Stimulated activated memory B cell treated with anti-CD40 and anti-IgM and Interleukin-4, amounts not matched to agents 10 μg/mL and 1 μg/mL and 100 μg/mL, for 72 hours (primary cell): ENCODE measurements at regions not wholly inside any gene's neighbourhood (a gene's known extent, or its start where the extent isn't known, plus 50 kb on each side); places are given as distances from the start of the nearest gene placed in this dataset.
"Not testable (repeated sequence)": the region's sequence is repeated elsewhere in the genome, so short reads cannot be mapped to it uniquely, and the experiment has no call there.

Experiments
- ATAC-seq: fragments of 150-1000 bp; cut with Tn5 transposase; 2 replicates; pipeline ENCODE4 v1.10.0; 2021
- H3K27ac Mint-ChIP-seq: one replicate; pipeline ENCODE4 v1.8.0; 2022; ENCODE audit warnings: mild to moderate bottlenecking, mixed read lengths
- H3K27me3 Mint-ChIP-seq: one replicate; pipeline ENCODE4 v1.8.0; 2022; ENCODE audit warnings: mixed read lengths
- H3K36me3 Mint-ChIP-seq: one replicate; pipeline ENCODE4 v1.8.0; 2022; ENCODE audit warnings: mixed read lengths
- H3K4me1 Mint-ChIP-seq: one replicate; pipeline ENCODE4 v1.8.0; 2022; ENCODE audit warnings: mixed read lengths
- H3K4me3 Mint-ChIP-seq: one replicate; pipeline ENCODE4 v1.8.0; 2022; ENCODE audit warnings: mild to moderate bottlenecking, moderate library complexity, mixed read lengths
- H3K9me3 Mint-ChIP-seq: one replicate; pipeline ENCODE4 v1.8.0; 2022; ENCODE audit warnings: mixed read lengths

DNA sequence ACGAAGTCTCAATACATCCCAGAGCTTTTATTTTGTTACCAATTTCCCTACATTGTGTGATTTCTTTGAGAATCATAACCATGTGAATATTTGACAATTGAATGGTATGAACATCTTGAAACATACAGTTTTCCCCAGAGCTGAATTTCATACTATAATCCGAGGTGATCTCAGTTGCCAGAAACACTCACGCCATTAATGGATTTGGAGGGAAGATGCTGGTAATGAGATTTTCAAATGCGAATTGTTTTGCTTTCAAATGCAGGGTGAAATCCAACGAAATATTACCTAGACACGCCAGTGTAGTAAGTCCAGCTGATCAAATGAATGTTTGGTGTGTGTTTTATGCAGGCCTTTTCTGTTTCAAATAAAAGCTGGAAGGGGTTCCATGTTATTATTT, 277.8 kb upstream of the CDH5 start:
- Mint-ChIP-seq H3K27me3 (no peaks in the 10 kb centered on the region), H3K4me1 (no peaks in the 10 kb centered on the region), H3K36me3 (no peaks in the 10 kb centered on the region), H3K9me3 (peaks cover 8% of the 10 kb centered on the region), H3K27ac (no peak overlapping the region), H3K4me3 (no peak overlapping the region)
- no peak for ATAC-seq

DNA sequence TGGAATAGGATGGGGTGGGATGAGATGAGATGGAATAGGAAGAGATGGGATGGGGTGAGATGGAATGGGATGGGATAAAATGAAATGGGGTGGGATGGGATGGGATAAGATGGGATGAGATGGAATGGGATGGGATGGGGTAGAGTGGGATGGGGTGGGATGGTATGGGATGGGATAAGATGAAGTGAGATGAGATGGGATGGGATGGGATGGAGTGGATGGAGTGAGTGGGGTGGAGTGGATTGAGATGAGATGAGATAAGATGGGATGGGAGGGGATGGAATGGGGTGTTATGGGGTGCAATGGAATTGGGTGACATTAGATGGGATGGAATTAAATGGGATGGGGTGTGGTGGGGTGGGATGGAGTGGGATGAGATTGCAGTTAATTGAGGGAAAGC, 279.2 kb upstream of the CDH5 start:
- Mint-ChIP-seq H3K27ac (no peak overlapping the region), H3K27me3 (no peaks in the 10 kb centered on the region), H3K36me3 (no peaks in the 10 kb centered on the region), H3K9me3 (peaks cover 8% of the 10 kb centered on the region), H3K4me1 (no peaks in the 10 kb centered on the region), H3K4me3 (no peak overlapping the region)
- ATAC-seq = no peak

DNA sequence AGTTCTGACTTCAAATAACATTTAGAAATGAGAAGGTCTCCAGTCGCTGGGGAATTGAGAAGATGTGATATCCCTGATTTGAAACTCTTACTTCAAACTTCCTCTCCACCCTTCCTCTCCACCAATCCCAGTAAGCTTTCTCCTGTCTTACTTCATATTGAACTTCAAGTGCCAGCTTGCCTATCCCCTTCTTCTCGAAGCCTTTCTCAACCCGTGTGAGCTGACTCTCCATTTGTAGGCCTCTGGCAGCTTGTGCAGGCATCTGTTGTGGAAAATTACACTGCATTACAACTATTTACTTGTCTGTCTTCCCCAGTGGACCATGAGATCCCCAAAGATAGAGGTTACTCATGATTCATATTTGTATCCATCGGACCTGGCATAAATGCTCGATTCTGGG, 280.8 kb upstream of the CDH5 start:
- H3K36me3 Mint-ChIP-seq = no peaks in the 10 kb centered on the region
- H3K4me3 Mint-ChIP-seq = no peak overlapping the region
- no peaks in the 10 kb centered on the region for H3K4me1 Mint-ChIP-seq
- ATAC-seq = no peak
- no peaks in the 10 kb centered on the region for H3K27me3 Mint-ChIP-seq
- H3K9me3 Mint-ChIP-seq = peaks cover 8% of the 10 kb centered on the region
- no peak overlapping the region for H3K27ac Mint-ChIP-seq

DNA sequence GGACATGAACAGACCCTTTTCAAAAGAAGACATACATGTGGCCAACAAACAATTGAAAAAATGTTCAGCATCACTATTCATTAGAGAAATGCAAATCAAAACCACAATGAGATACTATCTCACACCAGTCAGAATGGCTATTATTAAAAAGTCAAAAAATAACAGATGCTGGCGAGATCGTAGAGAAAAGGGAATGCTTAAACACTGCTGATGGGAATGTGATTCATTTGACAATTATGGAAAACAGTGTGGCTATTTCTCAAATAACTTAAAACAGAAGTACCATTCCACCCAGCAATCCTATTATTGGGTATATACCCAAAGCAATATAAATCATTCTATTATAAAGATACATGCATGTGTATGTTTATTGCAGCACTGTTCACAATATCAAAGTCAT, 281.8 kb upstream of the CDH5 start:
- not testable (repeated sequence) for H3K4me1 Mint-ChIP-seq, H3K36me3 Mint-ChIP-seq, H3K9me3 Mint-ChIP-seq

DNA sequence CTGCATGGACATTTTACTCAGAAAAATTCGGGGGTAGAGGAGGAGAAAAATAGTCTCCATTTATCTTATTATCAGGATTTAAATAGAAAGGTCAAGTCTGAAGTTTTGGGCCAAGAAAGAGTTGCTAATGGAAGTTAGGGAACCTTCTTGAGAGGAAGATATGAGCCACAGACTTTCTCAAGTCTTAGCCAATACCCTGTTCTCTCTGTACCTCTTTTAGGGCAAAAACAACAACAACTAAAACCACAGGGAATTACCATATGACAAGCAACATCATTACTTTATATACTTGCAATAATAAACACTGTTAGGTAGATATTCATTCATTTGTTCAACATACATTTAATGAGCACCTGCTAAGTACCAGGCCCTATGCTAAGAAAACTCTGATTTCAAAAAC, 282.2 kb upstream of the CDH5 start:
- H3K36me3 Mint-ChIP-seq = no peaks in the 10 kb centered on the region
- H3K9me3 Mint-ChIP-seq = peaks cover 8% of the 10 kb centered on the region
- no peaks in the 10 kb centered on the region for H3K4me1 Mint-ChIP-seq
- H3K4me3 Mint-ChIP-seq = no peak overlapping the region
- no peaks in the 10 kb centered on the region for H3K27me3 Mint-ChIP-seq
- no peak overlapping the region for H3K27ac Mint-ChIP-seq
- no peak for ATAC-seq

More for the DNA sequence above, 281.8 kb upstream of the CDH5 start:
- ATAC-seq, H3K27me3 Mint-ChIP-seq, H3K4me3 Mint-ChIP-seq, H3K27ac Mint-ChIP-seq: not testable (repeated sequence)

DNA sequence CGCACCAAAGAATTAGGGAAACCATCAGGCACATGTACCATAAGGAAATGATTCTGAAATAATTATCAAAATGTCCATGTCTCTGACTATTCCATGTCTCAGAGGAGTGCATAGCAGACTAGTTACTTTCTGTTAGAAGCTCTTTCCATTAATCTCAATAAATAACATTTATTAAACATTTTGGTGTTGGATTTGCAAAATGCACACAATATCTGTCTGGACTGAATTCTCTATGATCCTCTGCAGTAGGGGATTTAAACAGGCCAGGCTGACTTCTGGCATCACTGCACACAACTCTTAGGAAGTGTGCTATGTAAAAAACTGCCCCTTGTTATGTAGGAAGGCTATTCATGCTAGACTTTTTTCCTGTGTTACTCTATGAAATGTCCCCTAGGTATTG, 283.3 kb upstream of the CDH5 start:
- no peak for ATAC-seq
- H3K4me3 Mint-ChIP-seq = no peak overlapping the region
- H3K27me3 Mint-ChIP-seq = no peaks in the 10 kb centered on the region
- H3K36me3 Mint-ChIP-seq = no peaks in the 10 kb centered on the region
- no peaks in the 10 kb centered on the region for H3K4me1 Mint-ChIP-seq
- no peak overlapping the region for H3K27ac Mint-ChIP-seq
- peaks cover 8% of the 10 kb centered on the region for H3K9me3 Mint-ChIP-seq

DNA sequence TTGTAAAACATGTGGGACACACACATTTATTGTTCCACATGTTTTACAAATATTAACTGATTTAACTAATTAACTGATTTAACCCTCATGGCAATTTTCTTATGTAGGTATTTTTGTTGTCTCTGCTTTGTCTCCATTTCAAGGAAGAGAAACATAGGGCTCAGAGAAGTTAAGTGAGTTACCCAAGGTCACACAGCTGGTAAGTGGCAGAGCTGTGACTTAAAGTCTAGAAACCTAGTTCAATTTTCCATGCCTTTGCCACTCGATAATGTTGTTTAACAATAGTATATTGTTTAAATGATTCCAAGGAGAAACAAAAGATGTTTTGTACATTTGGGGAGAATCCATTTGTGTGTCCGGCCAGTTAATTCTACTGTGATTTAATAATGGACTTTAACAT, 284.1 kb upstream of the CDH5 start:
- Mint-ChIP-seq H3K9me3 (peaks cover 7% of the 10 kb centered on the region), H3K27ac (no peak overlapping the region), H3K4me3 (no peak overlapping the region), H3K4me1 (no peaks in the 10 kb centered on the region), H3K27me3 (no peaks in the 10 kb centered on the region), H3K36me3 (no peaks in the 10 kb centered on the region)
- ATAC-seq = no peak

DNA sequence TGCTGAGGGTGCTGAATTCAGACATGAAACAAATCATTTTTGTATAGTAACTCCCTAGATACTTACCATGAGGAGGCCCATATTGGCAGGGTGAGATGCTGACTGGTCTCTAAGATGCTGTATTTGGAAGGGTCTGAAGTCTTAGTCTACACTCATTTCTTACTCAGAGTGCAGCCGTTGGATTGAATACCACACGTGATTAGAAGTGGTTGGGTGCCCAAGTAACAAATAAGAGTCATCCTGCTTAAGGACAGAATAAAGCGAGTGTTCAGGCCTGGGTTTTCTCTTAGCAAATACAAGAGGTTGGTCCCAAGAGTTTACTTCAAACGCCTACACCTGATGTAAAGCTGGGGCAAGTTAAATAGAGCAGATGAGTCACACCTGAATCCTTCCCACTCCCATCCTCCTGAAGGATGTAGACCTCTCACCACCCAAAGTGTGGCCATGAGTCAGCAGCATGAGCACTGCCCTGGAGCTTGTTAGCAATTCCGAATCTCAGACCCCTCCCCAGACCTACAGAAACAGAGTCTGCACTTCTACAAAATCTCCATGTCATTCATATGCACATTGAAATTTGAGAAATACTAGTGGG, 284.6 kb upstream of the CDH5 start:
- Mint-ChIP-seq H3K27me3 (no peaks in the 10 kb centered on the region), H3K9me3 (peaks cover 2% of the 10 kb centered on the region), H3K36me3 (no peaks in the 10 kb centered on the region), H3K4me3 (no peak overlapping the region), H3K4me1 (no peaks in the 10 kb centered on the region), H3K27ac (no peak overlapping the region)
- ATAC-seq = no peak

DNA sequence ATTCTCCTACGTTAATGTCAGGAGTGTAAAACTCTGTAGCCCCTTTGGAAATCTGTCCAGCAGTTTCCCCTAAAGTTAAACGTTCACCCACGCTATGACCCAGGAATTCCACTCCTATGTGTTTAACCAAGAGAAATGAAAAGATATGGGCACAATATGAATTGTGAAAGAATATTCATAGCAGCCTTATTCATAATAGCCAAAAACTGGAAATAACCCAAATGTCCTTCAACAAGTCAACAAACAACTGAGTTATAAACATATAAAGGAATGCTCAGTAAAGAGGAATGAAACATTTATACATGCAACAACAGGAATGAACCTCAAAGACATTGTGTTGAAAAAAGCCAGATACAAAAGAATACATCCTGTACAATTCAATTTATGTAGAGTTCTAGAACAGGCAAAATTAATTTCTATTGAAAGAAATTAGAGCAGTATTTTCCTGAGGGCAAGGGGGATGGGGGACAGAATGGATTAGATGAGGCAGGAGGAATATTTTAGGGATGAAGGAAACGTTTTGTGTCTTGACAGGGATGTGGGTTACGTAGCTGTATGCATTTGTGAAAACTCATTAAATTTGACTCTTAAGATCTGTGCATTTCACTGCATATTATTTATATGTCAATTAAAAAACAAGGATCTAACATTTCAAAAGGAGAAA, 286.7 kb upstream of the CDH5 start:
- no peaks in the 10 kb centered on the region for H3K36me3 Mint-ChIP-seq
- H3K27ac Mint-ChIP-seq = no peak overlapping the region
- H3K27me3 Mint-ChIP-seq = peaks cover 7% of the 10 kb centered on the region
- no peak overlapping the region for H3K4me3 Mint-ChIP-seq
- H3K9me3 Mint-ChIP-seq = no peaks in the 10 kb centered on the region
- H3K4me1 Mint-ChIP-seq = no peaks in the 10 kb centered on the region
- no peak for ATAC-seq

DNA sequence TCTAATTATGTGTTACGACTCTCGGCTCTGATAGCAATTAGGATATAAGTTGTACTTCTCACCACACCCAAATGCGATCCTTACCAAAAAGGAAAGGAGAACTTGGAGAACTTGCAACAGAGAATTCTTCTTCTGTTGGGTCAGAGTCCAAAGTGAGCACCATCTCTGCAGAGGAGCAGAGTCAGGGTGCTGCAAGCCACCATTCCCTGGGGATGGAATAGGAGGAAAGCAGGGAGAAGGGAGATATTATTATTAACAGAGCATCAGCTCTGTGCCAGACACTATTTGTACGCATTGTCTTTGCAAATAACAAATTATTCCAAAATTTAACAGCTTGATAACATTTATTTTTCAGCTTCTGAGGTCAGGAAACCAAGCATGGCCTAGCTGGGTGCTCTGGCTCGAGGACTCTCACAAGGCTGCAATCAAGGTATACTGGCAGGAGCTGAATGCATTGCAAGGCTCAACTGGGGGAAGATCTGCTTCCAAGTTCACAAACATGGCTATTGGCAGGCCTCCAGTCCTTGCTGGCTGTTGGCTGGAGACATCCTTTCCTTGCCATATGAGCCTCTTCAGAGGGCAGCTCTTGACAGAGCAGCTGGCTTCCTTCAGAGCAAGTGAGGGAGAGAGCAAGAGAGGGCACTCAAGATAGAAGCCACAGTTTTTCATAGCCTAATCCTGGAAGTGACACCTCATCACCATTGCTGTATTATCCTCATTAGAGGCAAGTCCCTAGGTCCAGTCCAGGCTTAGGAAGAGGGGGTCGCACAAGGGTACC, 296.2 kb upstream of the CDH5 start:
- ATAC-seq = no peak
- H3K27ac Mint-ChIP-seq = no peak overlapping the region
- H3K4me1 Mint-ChIP-seq = no peaks in the 10 kb centered on the region
- H3K9me3 Mint-ChIP-seq = no peaks in the 10 kb centered on the region
- H3K36me3 Mint-ChIP-seq = no peaks in the 10 kb centered on the region
- H3K27me3 Mint-ChIP-seq = peaks cover 23% of the 10 kb centered on the region
- no peak overlapping the region for H3K4me3 Mint-ChIP-seq

DNA sequence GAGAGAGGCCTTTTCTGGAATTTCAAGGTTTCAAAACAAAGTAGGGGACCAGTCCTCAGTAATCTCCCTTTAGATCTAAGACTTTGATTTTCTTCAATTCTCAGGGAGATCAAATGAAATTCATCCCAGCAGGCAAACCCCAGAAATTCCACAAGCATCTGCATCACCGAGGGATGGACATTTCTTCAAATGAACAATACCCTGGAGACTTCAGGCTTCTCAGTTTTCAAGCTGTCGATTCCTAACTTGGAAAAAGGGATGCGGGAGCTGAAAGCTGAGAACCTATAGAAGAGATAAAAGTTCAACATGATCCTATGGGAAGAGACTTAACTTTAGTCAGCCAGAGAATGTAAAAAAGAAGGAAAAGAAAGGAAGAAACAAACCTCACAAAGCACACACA, 296.9 kb upstream of the CDH5 start:
- Mint-ChIP-seq H3K27me3 (peaks cover 16% of the 10 kb centered on the region), H3K4me3 (no peak overlapping the region), H3K4me1 (no peaks in the 10 kb centered on the region), H3K9me3 (no peaks in the 10 kb centered on the region), H3K27ac (no peak overlapping the region), H3K36me3 (no peaks in the 10 kb centered on the region)
- ATAC-seq = no peak

DNA sequence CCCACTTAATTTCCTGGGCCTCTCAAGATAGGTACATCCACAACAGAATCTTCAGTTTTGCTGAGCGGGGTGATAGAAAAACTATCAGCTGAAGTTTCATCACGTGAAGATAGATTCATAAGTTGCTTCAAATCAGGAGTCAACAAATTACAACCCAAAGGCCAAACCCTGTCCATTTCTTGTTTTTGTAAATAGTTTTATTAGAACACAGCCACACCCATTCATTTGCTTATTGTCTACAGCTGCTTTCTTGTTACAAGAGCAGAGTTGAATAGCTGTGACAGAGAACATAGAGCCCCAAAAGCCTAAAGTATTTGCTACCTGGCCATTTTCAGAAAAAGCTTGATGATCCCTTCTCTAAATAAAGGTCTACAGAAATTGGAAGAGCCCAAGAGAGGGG, 300.1 kb upstream of the CDH5 start:
- H3K4me3 Mint-ChIP-seq = no peak overlapping the region
- no peaks in the 10 kb centered on the region for H3K9me3 Mint-ChIP-seq
- no peaks in the 10 kb centered on the region for H3K4me1 Mint-ChIP-seq

DNA sequence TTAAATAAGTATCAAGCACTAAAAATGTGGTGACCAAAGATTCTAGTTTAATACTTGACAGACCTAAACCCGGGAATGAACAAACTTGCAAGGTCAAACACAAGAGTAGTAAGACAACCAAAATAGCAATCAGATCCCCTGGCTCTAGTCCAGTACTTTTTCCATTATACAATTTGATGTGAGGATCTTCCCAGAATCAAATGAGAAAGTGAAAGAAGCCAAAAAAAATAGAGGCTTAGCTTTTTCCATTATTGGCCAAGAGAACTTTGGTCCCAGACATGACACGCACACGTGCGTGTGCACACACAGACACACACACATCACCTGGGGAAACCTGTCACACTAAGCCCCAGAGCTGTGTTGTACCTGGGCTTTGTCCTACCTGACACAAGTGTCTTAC, 300.6 kb upstream of the CDH5 start:
- H3K4me3 Mint-ChIP-seq = no peak overlapping the region
- no peaks in the 10 kb centered on the region for H3K36me3 Mint-ChIP-seq
- no peak overlapping the region for H3K27ac Mint-ChIP-seq
- no peaks in the 10 kb centered on the region for H3K9me3 Mint-ChIP-seq
- peaks cover 6% of the 10 kb centered on the region for H3K27me3 Mint-ChIP-seq
- ATAC-seq = no peak
- no peaks in the 10 kb centered on the region for H3K4me1 Mint-ChIP-seq

More for the DNA sequence above, 300.1 kb upstream of the CDH5 start:
- no peak overlapping the region for H3K27ac Mint-ChIP-seq
- ATAC-seq = no peak
- H3K36me3 Mint-ChIP-seq = no peaks in the 10 kb centered on the region
- H3K27me3 Mint-ChIP-seq = peaks cover under 1% of the 10 kb centered on the region

DNA sequence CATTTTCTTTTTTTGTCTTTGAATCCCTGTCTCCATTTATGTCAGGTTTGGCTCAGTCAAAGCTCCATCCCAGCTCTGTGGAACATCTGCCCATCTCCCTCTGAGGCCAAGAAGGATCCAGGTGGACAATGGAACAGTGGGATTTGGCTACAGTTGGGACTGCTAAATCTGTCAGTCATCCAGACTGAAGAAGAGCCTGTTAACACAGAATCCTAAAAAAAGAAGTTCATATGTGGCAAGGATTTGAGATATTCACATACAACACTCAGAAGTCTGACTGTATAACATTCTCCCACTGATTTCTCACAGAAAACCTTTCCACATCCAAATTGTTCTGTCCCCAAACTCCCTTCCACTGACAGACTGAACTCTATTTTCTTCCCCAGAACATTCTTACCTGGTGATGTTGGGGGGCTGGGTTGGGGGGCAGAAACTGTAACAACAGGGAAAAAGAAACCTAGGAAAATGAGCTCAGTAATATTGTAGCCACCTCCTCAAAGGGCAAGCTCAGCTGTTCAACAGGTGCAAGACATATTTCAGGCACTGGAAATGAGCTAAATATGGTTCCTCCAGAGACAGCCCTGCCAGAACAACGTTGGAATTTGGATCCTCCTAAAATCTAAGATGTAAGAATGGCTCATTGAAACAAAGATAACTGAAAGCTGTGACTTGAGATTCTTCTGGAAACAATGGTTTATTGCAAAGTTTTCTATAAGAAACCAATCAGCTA, 301.5 kb upstream of the CDH5 start:
- no peaks in the 10 kb centered on the region for H3K9me3 Mint-ChIP-seq
- no peaks in the 10 kb centered on the region for H3K36me3 Mint-ChIP-seq
- no peak for ATAC-seq
- peaks cover 9% of the 10 kb centered on the region for H3K27me3 Mint-ChIP-seq
- no peak overlapping the region for H3K4me3 Mint-ChIP-seq
- no peak overlapping the region for H3K27ac Mint-ChIP-seq
- no peaks in the 10 kb centered on the region for H3K4me1 Mint-ChIP-seq

DNA sequence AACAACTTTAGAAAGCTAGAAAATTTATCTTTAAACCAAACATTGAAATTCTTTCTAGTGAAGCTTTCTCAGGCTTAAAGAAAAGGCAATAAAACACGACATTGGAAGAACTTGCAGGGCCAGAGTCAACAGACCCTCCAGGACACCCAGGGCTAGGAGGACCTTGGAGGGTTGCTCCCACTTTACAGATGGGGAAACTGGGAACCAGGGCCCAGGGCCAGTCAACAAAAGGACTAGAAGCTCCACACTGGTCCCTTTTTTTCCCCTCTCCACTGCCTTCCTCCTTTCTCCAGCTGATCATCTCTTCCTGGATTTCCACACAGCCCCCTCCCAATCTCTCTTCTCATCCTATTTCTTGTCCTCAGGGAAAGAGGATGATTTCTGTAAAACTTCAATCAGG, 307.7 kb upstream of the CDH5 start:
- no peak overlapping the region for H3K4me3 Mint-ChIP-seq
- H3K36me3 Mint-ChIP-seq = no peaks in the 10 kb centered on the region
- H3K9me3 Mint-ChIP-seq = peaks cover 4% of the 10 kb centered on the region
- H3K27ac Mint-ChIP-seq = no peak overlapping the region
- ATAC-seq = no peak
- H3K27me3 Mint-ChIP-seq = peaks cover 9% of the 10 kb centered on the region
- H3K4me1 Mint-ChIP-seq = no peaks in the 10 kb centered on the region
